Chondrocyte (in vitro differentiated cells): ENCODE measurements at regions not wholly inside any gene's neighbourhood (a gene's known extent, or its start where the extent isn't known, plus 50 kb on each side); places are given as distances from the start of the nearest gene placed in this dataset.
"Not testable (repeated sequence)": the region's sequence is repeated elsewhere in the genome, so short reads cannot be mapped to it uniquely, and the experiment has no call there.

ENCODE experiments used
- DNase-seq: peaks from one replicate; pipeline ENCODE4 v3.0.0; 2021; ENCODE audit warnings: mixed read lengths, low spot score
- H3K27ac Mint-ChIP-seq: one replicate; pipeline ENCODE4 v1.8.0; 2021; ENCODE audit warnings: mild to moderate bottlenecking, moderate library complexity, mixed read lengths; ENCODE audit not compliant: unreplicated experiment
- H3K27me3 Mint-ChIP-seq: 2 replicates; pipeline ENCODE4 v1.8.0; 2021; ENCODE audit warnings: low read depth, mixed read lengths
- H3K36me3 Mint-ChIP-seq: 2 replicates; pipeline ENCODE4 v1.8.0; 2021; ENCODE audit warnings: low read depth, mixed read lengths
- H3K4me1 Mint-ChIP-seq: 2 replicates; pipeline ENCODE4 v1.8.0; 2021; ENCODE audit warnings: low read depth, mild to moderate bottlenecking, mixed read lengths
- H3K4me3 Mint-ChIP-seq: one replicate; pipeline ENCODE4 v1.8.0; 2021; ENCODE audit warnings: mild to moderate bottlenecking, moderate library complexity, mixed read lengths; ENCODE audit not compliant: unreplicated experiment
- H3K9me3 Mint-ChIP-seq: 2 replicates; pipeline ENCODE4 v1.8.0; 2021; ENCODE audit warnings: low read depth, mixed read lengths
- TF ChIP-seq, protein P1 (sequence below): fragments of 200-600 bp; sonication (generic); IDR thresholded peaks from 2 replicates; pipeline ENCODE4 v1.5.0; 2021; ENCODE audit warnings: antibody characterized with exemption, mild to moderate bottlenecking, moderate library complexity

DNA sequence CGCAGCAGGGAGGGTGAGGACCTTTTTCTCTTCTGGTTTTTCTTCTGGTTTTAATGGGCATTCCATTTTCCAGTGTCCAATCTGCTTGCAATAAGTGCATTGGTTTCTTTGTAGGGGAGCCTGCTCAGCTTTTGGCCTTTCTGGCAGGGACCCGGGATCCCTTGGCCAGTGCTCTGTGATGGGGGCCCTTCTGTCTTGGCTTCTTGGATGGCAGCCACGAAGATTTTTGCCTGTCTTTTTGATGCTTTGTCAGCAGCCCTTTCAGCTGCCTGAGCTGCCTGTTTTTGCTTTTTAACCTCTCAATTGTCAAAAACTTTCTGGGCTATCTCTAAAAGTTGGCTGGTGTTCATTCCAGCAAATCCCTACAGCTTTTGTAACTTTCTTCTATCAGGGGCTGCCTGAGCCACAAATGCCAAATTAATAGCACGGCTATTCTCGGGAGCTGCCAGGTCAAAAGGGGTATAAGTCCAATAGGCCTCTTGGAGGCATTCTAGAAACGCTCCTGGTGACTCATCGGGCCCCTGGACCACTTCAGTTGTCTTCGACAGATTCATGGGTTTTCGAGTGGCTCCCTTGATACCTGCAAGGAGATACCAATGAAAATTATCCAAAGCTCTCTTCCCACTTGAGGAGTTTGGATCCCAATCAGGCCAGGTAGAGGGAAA lies 179.9 kb upstream of the MBL2 start:
- H3K9me3 Mint-ChIP-seq: no peaks in the 10 kb centered on the region
- H3K27me3 Mint-ChIP-seq: peaks cover 5% of the 10 kb centered on the region
- no peak for DNase-seq
- no peak overlapping the region for H3K4me3 Mint-ChIP-seq
- H3K36me3 Mint-ChIP-seq: no peaks in the 10 kb centered on the region
- no peaks in the 10 kb centered on the region for H3K4me1 Mint-ChIP-seq
- H3K27ac Mint-ChIP-seq: no peak overlapping the region
- TF ChIP-seq, protein P1, sequence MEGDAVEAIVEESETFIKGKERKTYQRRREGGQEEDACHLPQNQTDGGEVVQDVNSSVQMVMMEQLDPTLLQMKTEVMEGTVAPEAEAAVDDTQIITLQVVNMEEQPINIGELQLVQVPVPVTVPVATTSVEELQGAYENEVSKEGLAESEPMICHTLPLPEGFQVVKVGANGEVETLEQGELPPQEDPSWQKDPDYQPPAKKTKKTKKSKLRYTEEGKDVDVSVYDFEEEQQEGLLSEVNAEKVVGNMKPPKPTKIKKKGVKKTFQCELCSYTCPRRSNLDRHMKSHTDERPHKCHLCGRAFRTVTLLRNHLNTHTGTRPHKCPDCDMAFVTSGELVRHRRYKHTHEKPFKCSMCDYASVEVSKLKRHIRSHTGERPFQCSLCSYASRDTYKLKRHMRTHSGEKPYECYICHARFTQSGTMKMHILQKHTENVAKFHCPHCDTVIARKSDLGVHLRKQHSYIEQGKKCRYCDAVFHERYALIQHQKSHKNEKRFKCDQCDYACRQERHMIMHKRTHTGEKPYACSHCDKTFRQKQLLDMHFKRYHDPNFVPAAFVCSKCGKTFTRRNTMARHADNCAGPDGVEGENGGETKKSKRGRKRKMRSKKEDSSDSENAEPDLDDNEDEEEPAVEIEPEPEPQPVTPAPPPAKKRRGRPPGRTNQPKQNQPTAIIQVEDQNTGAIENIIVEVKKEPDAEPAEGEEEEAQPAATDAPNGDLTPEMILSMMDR: no peak

DNA sequence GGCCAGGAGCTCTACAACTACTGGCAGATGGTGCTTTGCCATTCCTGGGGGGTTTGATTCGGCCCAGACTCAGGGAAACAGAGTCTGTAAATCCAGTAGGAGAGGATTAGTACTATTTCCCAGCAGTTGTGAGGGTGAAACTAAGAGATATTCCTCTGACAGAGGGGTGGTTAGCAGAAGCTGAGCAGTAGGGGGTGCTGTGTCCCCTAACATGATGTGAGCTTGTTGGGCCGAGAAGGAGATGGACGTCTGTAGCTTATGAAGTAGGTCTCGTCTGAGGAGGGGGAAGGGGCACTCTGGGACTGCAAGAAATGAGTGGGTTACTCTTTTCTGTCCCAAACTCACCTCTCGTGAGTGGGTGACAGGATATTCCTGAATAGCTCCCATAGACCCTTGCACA lies 179.2 kb upstream of the MBL2 start:
- H3K4me1 Mint-ChIP-seq: no peaks in the 10 kb centered on the region
- no peaks in the 10 kb centered on the region for H3K9me3 Mint-ChIP-seq
- no peak for DNase-seq
- no peak overlapping the region for H3K27ac Mint-ChIP-seq
- H3K27me3 Mint-ChIP-seq: peaks cover 5% of the 10 kb centered on the region
- TF ChIP-seq, protein P1: peak; percentile 62
- no peak overlapping the region for H3K4me3 Mint-ChIP-seq
- H3K36me3 Mint-ChIP-seq: no peaks in the 10 kb centered on the region

DNA sequence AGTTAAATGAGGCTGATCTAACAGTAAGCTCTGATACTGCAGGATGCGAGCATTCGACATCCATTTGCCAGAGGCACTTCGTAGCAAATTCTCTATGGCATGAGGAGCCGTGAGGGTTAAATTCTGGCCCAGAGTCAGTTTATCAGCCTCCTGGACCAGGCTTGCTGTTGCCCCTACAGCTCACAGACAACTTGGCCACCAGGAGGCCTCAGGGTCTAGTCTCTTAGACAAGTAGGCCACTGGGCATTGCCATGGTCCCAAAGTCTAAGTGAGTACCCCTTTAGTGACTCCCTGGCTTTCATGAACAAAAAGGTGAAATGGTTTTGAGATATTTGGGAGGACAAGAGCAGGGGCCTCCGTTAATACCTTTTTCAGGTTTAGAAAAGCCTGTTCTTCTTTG lies 178.0 kb upstream of the MBL2 start:
- Mint-ChIP-seq H3K9me3 (no peaks in the 10 kb centered on the region), H3K4me3 (no peak overlapping the region), H3K4me1 (no peaks in the 10 kb centered on the region), H3K27ac (no peak overlapping the region), H3K36me3 (no peaks in the 10 kb centered on the region), H3K27me3 (peaks cover 5% of the 10 kb centered on the region)
- TF ChIP-seq, protein P1: no peak
- no peak for DNase-seq

DNA sequence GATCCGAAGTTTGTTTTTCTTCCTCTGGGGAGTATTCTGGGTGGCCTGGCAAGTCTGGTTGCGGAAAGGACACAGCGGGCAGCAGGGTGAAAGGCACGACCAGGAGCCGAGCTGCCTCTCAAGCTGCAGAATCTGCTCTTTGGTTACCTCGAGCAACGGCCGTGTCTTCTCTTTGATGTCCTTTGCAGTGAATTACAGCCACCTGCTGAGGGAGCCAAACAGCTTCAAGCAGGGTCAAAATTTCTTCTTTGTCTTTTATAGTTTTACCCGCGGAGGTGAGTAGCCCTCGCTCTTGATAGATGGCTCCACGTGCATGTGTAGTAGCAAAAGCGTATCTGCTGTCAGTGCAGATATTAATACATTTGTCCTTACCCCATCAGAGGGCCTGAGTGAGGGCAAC lies 177.3 kb upstream of the MBL2 start:
- Mint-ChIP-seq H3K27me3 (peaks cover 5% of the 10 kb centered on the region), H3K4me3 (no peak overlapping the region), H3K9me3 (no peaks in the 10 kb centered on the region), H3K27ac (no peak overlapping the region), H3K36me3 (no peaks in the 10 kb centered on the region), H3K4me1 (no peaks in the 10 kb centered on the region)
- no peak for DNase-seq
- TF ChIP-seq, protein P1: peak; percentile 38

DNA sequence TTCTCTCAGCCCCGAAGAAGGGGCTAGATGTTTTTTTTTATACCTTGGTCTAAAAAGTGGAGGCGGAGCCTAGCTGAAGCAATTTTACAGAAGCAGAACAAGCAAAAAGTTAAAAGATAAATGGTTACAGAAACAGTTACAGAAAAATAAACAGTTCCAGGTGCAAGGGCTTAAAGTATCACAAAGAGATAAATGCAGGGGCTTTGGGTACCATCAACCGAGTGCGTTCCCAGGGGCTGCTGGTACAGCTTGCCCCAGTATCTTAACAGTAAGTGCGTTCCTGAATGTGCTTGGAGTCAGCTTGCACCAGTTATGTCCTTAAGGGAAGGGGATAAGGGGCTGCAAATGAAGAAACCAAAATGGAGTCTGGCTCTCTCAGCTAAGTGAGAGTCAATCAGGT lies 173.9 kb upstream of the MBL2 start:
- Mint-ChIP-seq H3K4me3 (no peak overlapping the region), H3K4me1 (no peaks in the 10 kb centered on the region), H3K27ac (no peak overlapping the region), H3K27me3 (peaks cover 5% of the 10 kb centered on the region), H3K36me3 (no peaks in the 10 kb centered on the region), H3K9me3 (no peaks in the 10 kb centered on the region)
- DNase-seq: no peak
- TF ChIP-seq, protein P1: no peak

DNA sequence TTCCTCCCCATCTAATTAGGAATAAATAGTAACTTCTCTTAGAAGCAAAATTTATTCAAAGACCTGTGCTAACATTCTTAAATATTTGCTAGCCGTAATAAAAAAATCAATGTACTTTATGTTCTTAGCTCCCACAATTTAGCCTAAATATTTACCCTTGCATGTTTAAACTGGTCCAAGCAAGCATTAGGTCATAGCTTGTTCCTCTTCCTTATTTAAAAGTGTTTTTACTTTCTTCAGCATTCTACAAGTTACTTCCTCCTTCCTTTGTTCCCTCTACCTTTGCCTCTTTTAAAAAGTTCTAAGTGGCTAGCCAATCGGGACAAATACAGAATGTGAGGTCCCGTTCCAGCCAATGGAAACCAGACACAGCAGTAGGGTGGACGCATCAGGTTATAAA lies 172.9 kb upstream of the MBL2 start:
- not testable (repeated sequence) for H3K4me1 Mint-ChIP-seq, H3K36me3 Mint-ChIP-seq, DNase-seq, H3K27me3 Mint-ChIP-seq, H3K27ac Mint-ChIP-seq, H3K4me3 Mint-ChIP-seq, H3K9me3 Mint-ChIP-seq
